Right forelimb (tissue), 1 donor: ENCODE measurements at regions not wholly inside any gene's neighbourhood (a gene's known extent, or its start where the extent isn't known, plus 50 kb on each side); places are given as distances from the start of the nearest gene placed in this dataset.

ENCODE experiments used
- DNase-seq: peaks from one replicate; pipeline ENCODE4 v3.0.0-alpha.2; 2018

DNA sequence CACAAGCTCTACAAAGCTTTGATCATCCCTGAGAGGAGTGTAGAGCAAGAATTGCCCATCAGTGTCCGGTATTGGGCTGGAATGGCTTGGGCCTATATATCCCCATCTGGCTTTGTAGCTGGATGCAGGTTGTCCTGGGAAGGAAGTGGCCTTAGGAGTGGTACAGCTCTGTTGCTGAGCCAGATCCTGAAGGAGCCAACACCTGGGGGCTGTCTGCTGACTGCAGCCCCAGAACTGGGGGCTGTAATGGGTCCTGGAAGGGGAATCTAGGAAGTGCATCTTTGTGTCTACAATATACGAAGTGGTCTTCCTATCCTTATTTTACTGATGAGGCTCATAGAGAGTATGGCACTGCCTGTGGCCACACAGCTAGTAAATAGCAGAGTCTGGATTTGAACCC lies 145.9 kb downstream of the CDC5L start:
- no peak for DNase-seq

GRCh38 chr6:44534291-44534690 lies 146.8 kb downstream of the CDC5L start:
- DNase-seq, result no peak

GRCh38 chr6:44535446-44535845 lies 147.9 kb downstream of the CDC5L start:
- no peak for DNase-seq

DNA sequence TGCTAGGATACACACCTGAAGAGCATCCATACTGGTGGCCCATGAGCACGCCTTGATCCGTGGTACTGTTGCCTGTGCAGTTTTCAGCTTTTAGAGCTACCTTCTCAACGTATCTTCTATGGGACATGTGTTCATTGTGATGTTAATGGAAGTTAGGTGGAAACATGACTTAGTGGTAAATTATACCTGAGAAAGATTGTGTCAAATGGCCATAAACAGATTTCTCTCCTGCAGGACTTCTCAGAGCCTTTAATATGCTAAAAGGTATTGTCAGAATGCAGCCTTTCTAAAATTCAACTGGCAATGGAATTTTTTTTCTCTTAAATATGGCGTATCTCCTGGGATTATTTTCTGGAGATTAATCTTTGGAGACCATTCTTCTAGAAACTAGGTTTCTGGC lies 148.5 kb downstream of the CDC5L start:
- DNase-seq, result no peak

GRCh38 chr6:44537306-44538049 lies 150.0 kb downstream of the CDC5L start:
- no peak for DNase-seq

GRCh38 chr6:44538131-44538806 lies 150.8 kb downstream of the CDC5L start:
- no peak for DNase-seq

- DNase-seq, result peak; percentile 36
Observed at GRCh38 chr6:44538807-44539201, 151.3 kb downstream of the CDC5L start.

DNA sequence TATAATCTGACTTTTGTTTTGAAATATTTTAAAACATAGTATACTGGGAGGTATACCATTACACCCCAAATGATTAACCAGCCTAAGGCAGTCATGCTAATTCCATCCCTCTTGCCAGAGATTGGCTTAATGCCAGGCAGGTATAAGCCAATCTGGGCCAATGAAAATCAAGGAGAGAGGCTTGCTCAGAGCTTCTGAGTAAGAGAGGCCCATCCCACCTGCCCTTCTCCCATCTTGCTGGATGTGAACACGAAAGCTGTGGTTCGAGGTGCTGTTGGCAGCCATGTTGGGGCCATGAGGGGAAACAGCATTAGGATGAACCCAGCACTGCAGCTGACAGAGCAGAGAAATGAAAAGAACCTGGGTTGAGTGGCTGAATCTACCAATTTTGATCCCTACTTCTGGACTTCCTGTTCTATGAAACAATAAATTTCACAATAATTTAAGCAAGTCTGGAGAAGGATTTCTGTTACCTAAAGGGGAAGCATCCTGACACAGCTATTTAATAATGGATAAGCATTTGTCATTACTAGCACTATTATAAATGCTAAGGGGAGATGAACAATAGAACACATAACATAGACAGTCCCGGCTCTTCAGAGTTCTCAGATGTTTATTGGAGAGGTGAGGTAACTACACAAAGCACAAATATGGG lies 152.3 kb downstream of the CDC5L start:
- DNase-seq, result no peak

GRCh38 chr6:44540881-44541280 lies 153.4 kb downstream of the CDC5L start:
- DNase-seq, result no peak

DNA sequence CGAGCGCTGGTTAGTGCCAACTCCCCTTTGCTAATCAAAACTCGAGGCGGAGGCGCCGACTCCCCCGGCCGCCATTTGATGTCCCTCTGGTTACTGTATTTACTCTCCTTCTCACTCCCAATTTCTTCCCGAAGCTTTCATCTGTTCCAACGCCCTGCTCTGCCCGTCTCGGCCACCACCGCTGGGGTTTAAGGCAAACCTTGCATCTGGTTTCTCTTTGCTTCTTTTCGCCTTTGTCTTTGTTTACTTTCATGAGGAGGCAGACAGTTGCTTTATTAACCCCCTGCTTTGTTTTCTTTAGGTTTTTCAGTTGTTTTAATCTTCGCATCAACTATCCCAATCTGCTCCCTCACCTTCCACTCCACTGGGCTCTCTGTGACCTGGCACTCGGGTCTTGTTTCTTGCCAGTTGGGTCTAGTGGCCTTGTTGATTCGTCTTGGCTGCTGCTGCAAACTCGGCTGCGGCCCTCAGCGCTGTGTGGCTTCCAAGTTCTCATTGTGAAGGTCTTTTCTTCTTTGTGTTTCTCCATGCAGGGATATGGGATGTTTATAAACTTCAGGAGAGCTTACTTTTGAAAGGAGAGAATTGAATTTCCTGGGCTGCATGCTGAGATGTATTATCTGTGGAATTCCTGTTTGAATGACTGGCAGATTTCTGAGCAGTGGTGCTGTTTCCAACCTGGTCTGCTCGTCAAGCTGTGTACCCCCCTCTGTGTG lies 155.1 kb downstream of the CDC5L start:
- DNase-seq, result peak; percentile 37

DNA sequence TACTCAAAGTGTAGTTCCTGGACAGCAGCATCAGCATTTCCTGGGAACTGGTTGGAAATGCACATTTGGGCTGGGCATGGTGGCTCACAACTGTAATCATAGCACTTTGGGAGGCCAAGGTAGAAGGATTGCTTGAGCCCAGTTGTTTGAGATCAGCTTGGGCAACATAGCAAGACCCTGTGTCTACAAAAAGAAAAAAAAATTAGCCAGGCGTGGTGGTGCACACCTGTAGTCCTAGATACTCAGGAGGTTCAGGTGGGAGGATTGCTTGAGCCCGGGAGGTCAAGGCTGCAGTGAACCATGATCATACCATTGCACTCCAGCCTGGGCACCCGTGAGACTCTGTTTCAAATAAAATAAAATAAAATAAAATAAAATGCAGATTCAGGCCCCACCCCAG lies 156.2 kb downstream of the CDC5L start:
- no peak for DNase-seq

GRCh38 chr6:44545224-44545623 lies 157.7 kb downstream of the CDC5L start:
- no peak for DNase-seq

GRCh38 chr6:44548319-44548718 lies 160.8 kb downstream of the CDC5L start:
- DNase-seq, result no peak

- no peak for DNase-seq
Observed at GRCh38 chr6:44549516-44549915, 162.0 kb downstream of the CDC5L start.

DNA sequence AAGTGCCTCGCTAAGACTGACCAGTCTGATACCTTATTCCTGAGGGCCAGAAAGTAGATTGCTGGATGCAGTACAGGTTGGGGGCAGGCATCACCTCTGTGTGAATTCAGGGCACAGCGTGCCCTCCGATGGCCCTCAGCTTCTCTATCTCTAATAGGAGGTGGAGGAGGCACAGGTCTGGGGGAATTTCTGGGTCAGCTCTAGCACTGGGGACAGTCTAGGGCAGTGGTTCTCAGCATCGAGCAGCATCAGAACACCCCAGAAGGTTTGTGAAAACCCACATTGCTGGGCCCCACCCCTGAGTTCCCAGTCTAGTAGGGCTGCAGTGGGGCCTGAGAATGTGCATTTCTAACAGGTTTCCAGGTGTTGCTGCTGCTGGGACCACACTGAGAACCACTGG lies 166.7 kb downstream of the CDC5L start:
- DNase-seq, result no peak

DNA sequence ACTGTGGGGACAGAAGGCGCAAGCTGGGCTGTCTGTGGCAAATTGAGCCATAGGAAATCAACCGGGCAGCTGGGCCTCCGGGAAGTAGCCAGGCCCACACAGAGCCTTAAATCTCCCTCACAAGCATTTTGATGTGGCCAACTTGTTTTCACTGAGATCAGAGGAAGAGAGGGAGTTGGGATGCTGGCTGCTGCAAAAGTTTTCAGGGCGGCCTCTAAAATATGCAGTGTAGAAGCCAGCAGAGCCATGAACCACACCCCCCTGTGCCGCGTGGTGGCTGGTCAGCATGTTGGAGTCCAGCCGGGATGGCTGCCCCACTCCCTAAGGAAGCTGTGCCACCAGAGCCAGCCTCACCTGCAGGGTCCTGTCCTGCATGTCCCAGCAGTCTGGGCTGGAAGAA lies 167.4 kb downstream of the CDC5L start:
- no peak for DNase-seq

DNA sequence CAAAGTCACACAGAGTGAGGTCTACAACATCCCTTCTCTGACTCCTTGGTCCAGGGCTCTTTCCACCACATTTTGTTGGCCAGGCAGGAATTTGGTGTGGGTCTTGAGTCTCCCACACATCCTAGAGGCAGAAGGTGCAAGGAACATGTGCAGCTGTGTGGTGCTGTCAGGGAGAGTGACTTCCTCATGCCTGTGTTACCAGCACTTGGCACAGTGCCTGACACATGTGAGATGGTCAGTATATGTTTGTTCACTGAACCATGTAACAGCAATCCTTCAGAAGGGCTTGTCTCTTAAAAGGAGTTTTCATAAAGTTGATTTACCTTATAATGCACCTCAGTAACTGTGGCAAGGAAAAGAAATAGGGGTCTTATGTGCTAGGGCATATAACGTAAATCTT lies 168.5 kb downstream of the CDC5L start:
- DNase-seq, result no peak

DNA sequence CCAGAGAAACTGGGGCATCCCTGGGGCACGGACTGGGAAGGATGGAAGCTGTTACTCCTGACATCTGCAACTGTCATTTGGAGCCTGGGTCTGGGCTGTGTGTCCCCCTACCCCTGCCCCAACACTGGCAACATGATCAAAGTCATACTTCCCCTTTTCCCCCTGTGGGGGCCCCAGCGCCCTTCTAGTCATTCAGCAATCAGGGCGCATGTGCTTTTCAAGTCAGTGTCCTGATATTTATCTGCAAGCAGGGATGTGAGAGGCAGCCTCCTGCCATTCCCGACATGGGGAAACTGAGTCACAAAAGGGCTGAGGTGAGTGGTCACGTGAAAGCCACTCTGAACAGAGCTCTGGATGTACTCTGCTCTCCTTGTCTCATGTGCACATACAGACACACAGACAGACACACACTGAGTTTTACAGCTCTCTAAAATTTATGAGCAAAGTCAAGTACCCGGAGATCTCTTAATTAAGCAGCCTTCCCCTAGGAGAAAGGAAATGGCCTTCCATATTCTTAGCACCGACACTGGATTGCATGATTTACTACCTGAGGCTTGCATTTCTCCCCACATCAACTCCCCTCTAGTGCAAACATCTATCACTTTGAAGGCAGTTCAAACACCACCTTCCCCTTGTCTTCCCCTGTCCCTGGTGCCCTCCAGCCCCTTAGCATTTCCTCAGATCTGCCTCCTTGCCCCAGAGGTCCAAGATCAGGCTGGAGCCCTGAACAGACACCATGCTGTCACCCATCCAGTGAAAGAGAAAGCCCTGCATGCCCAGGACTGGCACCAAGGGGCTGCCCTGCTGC lies 170.7 kb downstream of the CDC5L start:
- DNase-seq, result no peak

DNA sequence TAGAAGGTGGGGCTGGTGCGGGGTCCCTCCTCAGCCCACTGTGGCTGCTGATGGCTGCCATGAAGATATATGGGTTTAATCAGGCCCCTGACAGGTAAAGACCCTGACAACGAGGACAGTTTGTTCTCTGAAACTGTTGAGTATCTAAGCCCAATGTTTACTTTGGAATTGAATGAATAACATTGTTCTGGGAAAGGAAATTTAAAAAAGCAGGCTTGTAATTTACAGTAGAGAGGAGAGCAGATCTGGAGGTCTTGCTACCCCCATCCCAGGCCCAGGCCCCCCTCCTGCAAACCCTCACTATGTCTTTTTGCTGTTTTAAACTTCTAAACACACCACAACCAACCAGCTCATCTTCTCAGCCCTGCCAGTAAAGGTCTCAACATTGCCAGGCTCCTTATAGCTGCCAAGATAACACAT lies 171.3 kb downstream of the CDC5L start:
- DNase-seq, result no peak

GRCh38 chr6:44559486-44560270 lies 172.2 kb downstream of the CDC5L start:
- no peak for DNase-seq

DNA sequence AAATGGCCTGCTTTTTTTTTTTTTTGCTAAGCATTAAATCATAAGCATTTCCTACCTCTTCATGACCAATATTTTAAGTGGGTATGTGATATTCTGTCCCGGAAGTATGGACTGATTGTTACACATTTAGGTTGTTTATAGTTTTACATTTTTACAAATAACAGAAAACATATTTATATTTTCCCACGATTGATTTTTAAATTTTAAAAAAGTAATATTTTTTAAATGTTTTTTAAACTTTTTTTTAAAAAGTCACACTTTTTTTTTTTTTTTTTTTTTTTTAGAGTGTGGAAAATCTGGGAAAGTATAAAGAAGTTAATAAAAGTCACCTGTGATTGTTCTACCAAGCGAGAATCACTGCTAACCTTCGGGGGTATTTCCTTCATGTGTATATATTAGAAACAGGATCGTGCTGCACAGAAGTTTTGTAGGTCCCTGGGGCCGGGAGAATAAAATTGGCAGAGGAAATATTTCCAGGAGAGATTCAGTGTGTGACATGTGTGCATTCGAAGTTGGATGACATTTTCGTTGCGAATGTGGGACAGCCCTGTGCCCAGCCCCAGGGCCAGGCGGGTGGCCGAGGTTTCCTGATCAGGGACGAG lies 173.1 kb downstream of the CDC5L start:
- DNase-seq, result no peak
